HUES6 (cell line): ENCODE measurements at regions not wholly inside any gene's neighbourhood (a gene's known extent, or its start where the extent isn't known, plus 50 kb on each side); places are given as distances from the start of the nearest gene placed in this dataset.
"Not testable (repeated sequence)": the region's sequence is repeated elsewhere in the genome, so short reads cannot be mapped to it uniquely, and the experiment has no call there.

Experiments used
- H3K27ac ChIP-seq: 2 replicates; pipeline ENCODE4 v1.7.0; 2013; ENCODE audit warnings: low read depth, mild to moderate bottlenecking, low read length, inconsistent platforms
- H3K27me3 ChIP-seq: 2 replicates; pipeline ENCODE4 v1.6.1; 2013; ENCODE audit warnings: low read length; ENCODE audit not compliant: control insufficient read depth, insufficient read depth
- H3K36me3 ChIP-seq: 2 replicates; pipeline ENCODE4 v1.6.1; 2013; ENCODE audit warnings: low read length; ENCODE audit not compliant: control insufficient read depth, insufficient read depth
- H3K4me1 ChIP-seq: 2 replicates; pipeline ENCODE4 v1.6.1; 2013; ENCODE audit warnings: low read length; ENCODE audit not compliant: control insufficient read depth, insufficient read depth
- H3K4me3 ChIP-seq: 2 replicates; pipeline ENCODE4 v1.5.1; 2013; ENCODE audit warnings: low read depth, low read length
- H3K9ac ChIP-seq: one replicate; pipeline ENCODE4 v1.6.1; 2013; ENCODE audit warnings: mild to moderate bottlenecking, low read length
- H3K9me3 ChIP-seq: 2 replicates; pipeline ENCODE4 v1.6.1; 2013; ENCODE audit warnings: low read depth, low read length; ENCODE audit not compliant: control insufficient read depth, insufficient read depth

DNA sequence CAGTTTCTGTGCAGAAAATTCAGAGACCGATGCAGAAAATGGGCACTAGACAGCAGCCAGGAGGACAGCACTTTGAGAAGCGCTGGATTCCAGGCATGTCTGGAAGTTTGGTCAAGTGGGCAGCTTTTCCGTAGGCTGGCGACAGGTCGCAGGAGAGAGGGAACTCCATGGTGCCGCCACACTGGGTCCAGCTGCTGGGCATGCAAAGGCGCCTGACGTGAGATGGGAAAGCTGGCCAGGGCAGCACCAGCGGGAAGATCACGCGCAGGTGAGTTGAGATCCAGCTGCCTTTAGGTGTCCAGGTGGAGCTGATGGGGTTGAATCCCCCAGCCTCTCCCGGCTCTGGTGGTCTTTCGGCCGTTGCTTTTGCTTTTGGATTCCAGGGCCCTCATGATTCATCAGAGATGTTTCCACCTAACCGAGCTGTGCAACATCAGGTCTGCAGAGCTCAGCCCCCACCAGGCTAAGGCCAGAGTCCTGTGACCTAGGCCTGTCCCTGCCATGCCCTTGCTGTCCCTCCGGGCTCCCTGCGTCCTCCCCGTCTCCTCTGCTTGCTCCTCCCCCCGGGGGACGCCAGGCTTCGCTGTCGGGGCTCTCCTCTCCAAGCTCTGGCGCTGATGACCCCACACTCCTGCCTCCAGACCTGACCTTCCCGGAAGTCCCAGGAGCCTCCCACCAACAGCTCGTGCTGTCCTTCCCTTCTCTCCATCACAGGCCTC lies 1001.7 kb downstream of the BRD1 start:
- no peak overlapping the region for H3K4me3 ChIP-seq

DNA sequence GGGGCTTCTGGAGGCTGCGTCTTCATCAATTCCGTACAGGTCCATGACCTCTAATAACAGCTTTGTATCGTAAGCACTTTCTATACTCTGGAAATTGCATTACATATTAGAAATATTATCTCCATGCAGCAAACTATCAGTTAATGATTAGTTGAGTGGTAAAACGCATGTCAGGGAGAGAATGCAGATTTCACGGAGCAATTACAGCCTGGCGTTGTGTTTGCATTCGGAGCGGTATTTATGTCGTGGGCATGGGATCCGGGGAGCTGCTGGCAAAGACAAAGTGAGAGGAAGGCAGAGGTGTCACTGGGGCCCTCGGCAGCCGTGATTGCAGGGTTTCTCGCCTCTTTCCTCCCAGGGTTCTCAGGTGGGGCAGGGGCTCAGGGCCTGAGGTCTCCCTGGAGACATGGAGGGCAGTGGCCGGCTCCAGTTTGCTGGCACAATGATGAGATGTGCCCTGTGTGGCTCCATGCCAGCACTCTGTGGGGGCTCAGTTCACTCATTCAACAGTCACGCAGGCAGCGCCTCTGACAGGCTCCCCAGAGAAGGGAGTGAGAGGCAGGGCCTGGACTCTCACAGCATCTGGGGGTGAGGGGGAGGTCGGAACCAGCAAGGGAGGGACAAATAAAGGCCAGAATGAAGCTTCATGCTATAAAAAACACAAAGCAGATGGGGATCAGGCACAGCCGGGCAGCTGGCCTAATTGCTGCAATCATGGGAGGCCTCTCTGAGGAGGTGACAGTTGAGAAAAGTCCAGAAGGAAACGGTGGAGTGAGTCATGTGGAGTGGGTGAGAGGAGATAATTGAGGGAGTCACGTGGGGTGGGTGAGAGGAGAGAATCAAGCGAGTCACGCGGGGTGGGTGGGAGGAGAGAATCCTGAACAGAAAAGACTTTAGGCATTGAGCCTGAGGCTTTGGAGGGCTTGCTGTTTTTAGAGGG lies 1002.7 kb downstream of the BRD1 start:
- no peak overlapping the region for H3K9ac ChIP-seq
- H3K4me1 ChIP-seq: peaks cover 2% of the 10 kb centered on the region; the same call in 1 of the 2 replicates
- H3K36me3 ChIP-seq: no peaks in the 10 kb centered on the region
- no peak overlapping the region for H3K4me3 ChIP-seq
- no peaks in the 10 kb centered on the region for H3K27me3 ChIP-seq
- H3K27ac ChIP-seq: no peak overlapping the region
- H3K9me3 ChIP-seq: 0 out of 2 replicates have a peak, but pooled peaks cover 1% of the 10 kb centered on the region

More for the DNA sequence above, 1001.7 kb downstream of the BRD1 start:
- no peaks in the 10 kb centered on the region for H3K36me3 ChIP-seq
- H3K4me1 ChIP-seq: peaks cover 2% of the 10 kb centered on the region; the same call in 1 of the 2 replicates
- no peak overlapping the region for H3K27ac ChIP-seq
- no peaks in the 10 kb centered on the region for H3K27me3 ChIP-seq
- H3K9me3 ChIP-seq: peaks cover 8% of the 10 kb centered on the region; the same call in 1 of the 2 replicates
- H3K9ac ChIP-seq: no peak overlapping the region

DNA sequence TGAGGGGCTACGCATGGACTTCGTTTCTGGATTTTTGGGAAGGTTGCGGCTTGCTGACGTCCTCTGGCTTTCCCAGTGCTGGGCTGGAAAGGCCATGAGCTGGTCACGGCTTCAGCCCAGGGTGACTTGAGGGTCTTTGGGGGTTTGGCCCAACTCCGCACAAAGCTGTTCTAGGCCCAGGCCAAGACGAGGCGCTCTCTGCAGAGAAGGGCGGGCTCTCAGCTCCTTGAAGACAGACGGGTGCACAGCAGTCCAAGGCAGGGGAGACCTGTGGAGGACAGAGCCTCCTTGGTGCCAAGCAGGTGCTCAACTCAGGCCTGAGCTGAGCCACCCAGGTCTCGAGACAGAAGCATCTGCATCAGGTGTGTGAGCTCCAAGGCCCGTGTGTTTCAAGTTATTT lies 1003.7 kb downstream of the BRD1 start:
- peaks cover 2% of the 10 kb centered on the region; the same call in 1 of the 2 replicates for H3K4me1 ChIP-seq
- H3K9ac ChIP-seq: no peak overlapping the region
- H3K27me3 ChIP-seq: no peaks in the 10 kb centered on the region
- H3K4me3 ChIP-seq: no peak overlapping the region
- no peaks in the 10 kb centered on the region for H3K36me3 ChIP-seq
- no peaks in the 10 kb centered on the region for H3K9me3 ChIP-seq
- no peak overlapping the region for H3K27ac ChIP-seq

DNA sequence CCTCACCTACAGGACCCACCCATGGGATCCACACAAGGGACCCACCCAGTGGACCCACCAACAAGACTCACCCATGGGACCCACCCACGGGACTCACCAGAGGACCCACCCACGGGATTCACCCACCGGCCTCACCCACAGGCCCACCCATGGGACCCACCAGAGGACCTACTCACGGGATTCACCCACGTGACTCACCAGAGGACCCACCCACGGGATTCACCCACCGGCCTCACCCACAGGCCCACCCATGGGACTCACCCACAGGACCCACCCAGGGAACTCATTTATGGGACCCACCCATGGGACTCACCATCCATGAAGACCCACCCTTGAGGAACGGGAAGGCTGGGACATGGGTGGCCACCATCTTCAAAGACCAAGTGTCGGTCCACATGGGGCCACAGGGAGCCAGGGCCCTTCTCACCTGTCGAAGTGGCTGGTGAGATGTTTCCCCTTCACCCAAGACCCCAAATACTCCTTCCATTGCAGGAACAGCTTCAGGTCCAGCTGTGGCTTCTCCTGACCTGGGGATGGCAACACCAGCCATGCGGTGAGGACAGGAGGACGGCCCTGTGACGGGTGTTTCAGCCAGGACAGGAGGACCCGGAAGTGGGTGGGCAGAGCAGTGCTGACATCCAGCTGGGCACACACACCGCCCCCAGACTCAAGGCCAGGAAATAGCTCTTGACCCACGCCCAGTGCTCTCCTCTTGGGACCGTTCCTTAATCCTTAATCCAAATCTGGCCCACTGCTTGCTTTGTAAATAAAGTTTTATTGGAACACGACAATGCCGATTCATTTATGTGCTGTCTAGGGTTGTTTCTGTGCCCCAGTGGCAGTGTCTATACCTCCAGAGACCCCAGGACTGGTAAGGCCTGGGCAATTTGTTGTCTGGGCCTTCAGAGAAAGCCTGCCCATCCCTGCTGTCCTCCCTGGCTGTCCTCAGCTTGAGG lies 1005.1 kb downstream of the BRD1 start:
- H3K36me3 ChIP-seq: no peaks in the 10 kb centered on the region
- no peaks in the 10 kb centered on the region for H3K27me3 ChIP-seq
- H3K4me1 ChIP-seq: no peaks in the 10 kb centered on the region; the same call in 1 of the 2 replicates
- H3K4me3 ChIP-seq: no peak overlapping the region
- H3K27ac ChIP-seq: no peak overlapping the region
- no peaks in the 10 kb centered on the region for H3K9me3 ChIP-seq
- H3K9ac ChIP-seq: no peak overlapping the region

DNA sequence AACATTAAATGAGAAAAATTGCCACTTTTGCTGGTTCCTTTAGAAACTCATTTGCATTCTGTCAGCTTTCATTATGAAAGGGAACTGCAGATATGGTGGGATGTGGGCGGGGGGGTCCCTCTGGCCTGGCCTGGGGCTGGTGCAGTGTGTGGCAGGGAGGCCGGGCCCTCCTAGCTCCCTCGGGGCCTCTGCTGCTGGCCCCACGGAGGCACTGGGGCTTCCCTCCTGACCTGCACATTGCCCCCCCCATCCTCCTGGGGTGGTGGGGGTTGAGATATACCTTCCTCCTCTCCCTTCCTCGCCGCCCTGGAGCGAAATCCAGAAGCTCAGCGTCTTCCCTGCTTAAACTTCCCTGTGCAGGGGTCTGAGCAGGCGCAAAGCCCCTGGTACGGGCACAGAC lies 1005.9 kb downstream of the BRD1 start:
- H3K4me3 ChIP-seq: no peak overlapping the region
- no peak overlapping the region for H3K9ac ChIP-seq
- H3K27me3 ChIP-seq: no peaks in the 10 kb centered on the region
- no peaks in the 10 kb centered on the region for H3K4me1 ChIP-seq
- H3K27ac ChIP-seq: no peak overlapping the region
- H3K36me3 ChIP-seq: no peaks in the 10 kb centered on the region
- H3K9me3 ChIP-seq: no peaks in the 10 kb centered on the region

DNA sequence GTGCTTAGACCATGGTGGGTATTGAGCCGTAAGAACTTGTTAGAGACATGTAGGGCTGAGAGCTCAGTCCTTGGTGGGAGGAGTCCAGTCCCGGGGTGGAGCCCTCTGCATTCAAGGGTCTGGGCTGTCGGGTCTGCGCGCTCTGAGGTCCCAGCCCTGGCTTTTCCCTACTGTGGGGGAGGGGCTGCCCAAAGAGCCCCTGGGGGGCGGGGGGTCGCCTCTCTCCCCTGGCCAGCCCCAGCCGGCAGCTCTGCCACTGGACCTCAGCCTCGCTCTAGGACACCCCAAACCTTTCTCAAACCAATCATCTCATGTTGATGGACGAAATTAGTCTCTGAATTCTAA lies 1006.4 kb downstream of the BRD1 start:
- Histone ChIP-seq H3K9me3 (no peaks in the 10 kb centered on the region), H3K4me3 (no peak overlapping the region), H3K27ac (no peak overlapping the region), H3K4me1 (no peaks in the 10 kb centered on the region), H3K27me3 (no peaks in the 10 kb centered on the region), H3K36me3 (no peaks in the 10 kb centered on the region), H3K9ac (no peak overlapping the region)

DNA sequence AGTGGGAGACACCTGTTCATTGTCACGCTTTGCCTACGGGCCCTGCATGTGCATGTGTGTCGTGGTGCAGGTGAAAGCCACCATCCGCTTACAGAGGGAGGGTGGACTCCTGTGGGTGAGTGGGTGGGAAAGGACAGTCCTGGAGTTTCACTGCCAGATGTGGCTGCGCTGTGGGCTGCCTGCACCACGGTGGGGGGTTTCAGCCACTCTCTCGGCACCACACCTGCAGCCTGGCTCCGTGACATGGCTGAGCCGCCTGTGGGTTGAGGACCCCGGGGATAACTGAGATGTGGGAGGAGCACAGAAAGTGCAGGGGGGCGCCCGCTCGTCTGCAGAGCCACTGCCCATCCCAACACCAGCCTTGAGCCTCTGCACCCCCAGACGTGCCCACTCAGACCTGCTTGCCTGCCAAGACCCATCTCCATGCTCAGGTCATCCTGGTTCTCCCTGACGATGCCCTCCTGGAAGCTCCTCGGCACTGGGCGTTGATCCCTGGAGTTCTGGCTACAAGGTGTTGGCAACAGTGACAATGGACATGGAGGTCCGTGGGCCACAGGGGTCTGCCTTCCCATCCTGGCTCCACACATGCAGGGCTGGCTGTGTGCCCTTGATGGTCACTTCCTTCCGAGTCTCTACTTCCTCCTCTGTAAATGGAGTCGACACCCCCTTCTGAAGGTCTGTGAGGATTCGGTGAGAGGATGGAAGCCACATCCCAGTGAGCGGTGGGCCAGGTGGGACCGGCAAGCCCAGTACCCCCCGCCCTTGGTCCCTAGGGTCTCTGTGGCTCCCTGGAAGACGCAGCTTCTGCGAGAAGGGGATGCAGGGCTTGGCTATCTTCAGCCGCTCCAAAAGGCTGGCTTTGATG lies 1007.0 kb downstream of the BRD1 start:
- no peak overlapping the region for H3K27ac ChIP-seq
- H3K9ac ChIP-seq: no peak overlapping the region
- no peak overlapping the region for H3K4me3 ChIP-seq
- no peaks in the 10 kb centered on the region for H3K4me1 ChIP-seq
- no peaks in the 10 kb centered on the region for H3K36me3 ChIP-seq
- H3K27me3 ChIP-seq: no peaks in the 10 kb centered on the region
- H3K9me3 ChIP-seq: no peaks in the 10 kb centered on the region

DNA sequence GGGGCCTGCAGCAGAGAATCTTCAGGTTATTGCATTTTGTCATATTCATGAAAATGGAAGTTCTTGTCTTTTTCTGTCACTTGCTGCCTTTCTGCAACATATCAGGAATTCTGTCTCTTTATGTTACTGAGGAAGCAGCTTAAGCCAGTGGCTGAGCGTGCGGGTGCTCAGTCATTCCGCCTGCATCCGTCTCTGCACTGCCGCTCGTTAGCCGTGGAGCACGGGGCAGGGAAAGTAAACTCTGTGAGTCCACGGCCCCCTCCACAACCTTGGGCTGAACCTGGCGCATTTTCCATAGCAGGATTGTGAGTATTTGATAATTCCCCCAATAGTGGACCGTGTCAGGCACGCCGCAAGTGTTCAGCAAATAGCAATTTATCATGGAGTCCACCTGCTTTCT lies 1007.7 kb downstream of the BRD1 start:
- Histone ChIP-seq H3K36me3 (no peaks in the 10 kb centered on the region), H3K4me1 (no peaks in the 10 kb centered on the region), H3K4me3 (no peak overlapping the region), H3K27me3 (no peaks in the 10 kb centered on the region), H3K27ac (no peak overlapping the region), H3K9me3 (no peaks in the 10 kb centered on the region), H3K9ac (no peak overlapping the region)

DNA sequence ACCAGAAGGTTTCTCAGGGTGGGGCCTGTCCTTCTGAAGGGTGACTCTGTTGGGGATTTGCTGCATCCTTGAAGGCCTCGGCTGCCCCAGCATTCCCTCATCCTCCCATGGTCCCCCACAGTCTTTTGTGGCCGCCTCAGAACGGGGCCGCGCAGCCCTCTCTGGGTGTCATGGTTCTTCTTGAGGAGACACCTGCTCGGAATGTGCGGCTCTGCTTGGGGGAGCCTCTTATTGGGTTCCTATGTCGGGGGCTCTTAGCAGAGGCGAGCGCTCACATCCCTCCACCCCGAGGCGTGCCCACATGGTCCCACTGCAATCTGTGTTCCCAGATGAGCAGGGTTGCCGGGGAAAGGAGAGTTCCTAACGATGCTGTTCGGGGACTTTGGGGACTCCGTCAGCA lies 1008.4 kb downstream of the BRD1 start:
- no peaks in the 10 kb centered on the region for H3K27me3 ChIP-seq
- H3K4me3 ChIP-seq: no peak overlapping the region
- no peaks in the 10 kb centered on the region for H3K36me3 ChIP-seq
- H3K9ac ChIP-seq: no peak overlapping the region
- no peaks in the 10 kb centered on the region for H3K4me1 ChIP-seq
- H3K27ac ChIP-seq: no peak overlapping the region
- no peaks in the 10 kb centered on the region for H3K9me3 ChIP-seq

DNA sequence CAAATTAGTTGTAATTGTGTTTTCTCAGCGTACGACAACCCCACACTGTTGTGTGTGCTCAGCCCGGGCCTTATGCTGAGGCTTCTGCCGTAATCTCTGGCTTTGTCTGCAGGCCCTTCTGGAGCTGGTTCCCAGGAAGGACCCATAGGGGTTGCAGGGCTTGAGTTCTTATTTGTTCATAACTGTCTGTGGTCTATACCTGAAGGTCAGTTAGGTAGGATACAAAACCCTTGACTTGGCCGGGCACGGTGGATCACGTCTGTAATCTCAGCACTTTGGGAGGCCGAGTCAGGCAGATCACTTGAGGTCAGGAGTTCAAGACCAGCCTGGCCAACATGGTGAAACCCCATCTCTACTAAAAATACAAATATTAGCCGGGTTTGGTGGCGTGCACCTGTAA lies 1010.2 kb downstream of the BRD1 start:
- H3K36me3 ChIP-seq, H3K4me1 ChIP-seq, H3K9me3 ChIP-seq, H3K27me3 ChIP-seq, H3K9ac ChIP-seq, H3K4me3 ChIP-seq, H3K27ac ChIP-seq: not testable (repeated sequence)
